ENCODE measurements at regions not wholly inside any gene's neighbourhood (a gene's known extent, or its start where the extent isn't known, plus 50 kb on each side); places are given as distances from the start of the nearest gene placed in this dataset.

DNA sequence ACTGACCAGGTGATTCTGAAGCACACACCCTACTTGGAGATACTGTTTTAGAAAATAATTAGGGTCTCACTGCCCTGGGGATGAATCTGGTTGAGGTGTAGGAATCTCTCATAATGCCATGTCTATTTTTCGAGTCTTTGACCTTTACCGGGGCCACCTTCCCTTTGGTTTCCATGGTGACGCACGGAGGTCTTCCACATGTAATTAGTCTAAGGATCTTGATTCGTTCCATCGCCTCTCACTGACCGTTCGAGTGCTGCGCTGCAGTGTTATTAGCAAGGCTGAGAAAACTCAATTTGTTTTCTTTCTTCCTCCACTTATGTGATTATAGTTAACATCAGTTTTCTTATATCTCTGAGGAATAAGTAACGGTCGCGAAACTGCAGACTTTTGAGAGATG, 144.3 kb upstream of the SPACA1 start:
- TF ChIP-seq, protein P1, sequence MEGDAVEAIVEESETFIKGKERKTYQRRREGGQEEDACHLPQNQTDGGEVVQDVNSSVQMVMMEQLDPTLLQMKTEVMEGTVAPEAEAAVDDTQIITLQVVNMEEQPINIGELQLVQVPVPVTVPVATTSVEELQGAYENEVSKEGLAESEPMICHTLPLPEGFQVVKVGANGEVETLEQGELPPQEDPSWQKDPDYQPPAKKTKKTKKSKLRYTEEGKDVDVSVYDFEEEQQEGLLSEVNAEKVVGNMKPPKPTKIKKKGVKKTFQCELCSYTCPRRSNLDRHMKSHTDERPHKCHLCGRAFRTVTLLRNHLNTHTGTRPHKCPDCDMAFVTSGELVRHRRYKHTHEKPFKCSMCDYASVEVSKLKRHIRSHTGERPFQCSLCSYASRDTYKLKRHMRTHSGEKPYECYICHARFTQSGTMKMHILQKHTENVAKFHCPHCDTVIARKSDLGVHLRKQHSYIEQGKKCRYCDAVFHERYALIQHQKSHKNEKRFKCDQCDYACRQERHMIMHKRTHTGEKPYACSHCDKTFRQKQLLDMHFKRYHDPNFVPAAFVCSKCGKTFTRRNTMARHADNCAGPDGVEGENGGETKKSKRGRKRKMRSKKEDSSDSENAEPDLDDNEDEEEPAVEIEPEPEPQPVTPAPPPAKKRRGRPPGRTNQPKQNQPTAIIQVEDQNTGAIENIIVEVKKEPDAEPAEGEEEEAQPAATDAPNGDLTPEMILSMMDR (IDR thresholded peaks at IDR 0.05): no peak
- Histone ChIP-seq H3K27me3 (no peaks in the 10 kb centered on the region), H3K27ac (no peak overlapping the region), H3K9me3 (no peaks in the 10 kb centered on the region), H3K4me1 (no peaks in the 10 kb centered on the region), H3K4me3 (no peak overlapping the region), H3K36me3 (no peaks in the 10 kb centered on the region)
- DNase-seq: no peak
- intact Hi-C loops (cut with DNase I; ENCODE audit: low total_unique reads): no loop called here

DNA sequence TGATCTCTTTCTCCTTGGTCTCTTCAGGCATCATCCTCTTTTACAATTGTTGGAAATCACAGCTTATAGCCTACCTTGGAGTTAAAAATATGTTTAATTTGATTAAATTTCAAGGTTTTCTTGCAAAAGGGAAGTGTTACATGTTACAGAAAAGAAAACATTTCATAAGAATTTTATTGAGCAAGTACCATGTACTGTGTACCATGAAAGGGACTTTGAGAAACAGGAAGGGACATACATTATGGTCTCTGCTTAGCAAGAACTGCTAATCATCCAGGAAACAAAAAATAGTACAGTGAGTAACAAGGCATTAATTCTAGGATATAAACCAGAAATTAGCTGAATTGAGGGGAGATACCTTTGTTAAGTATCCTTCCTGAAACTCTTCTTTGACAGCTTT, 145.3 kb upstream of the SPACA1 start:
- Histone ChIP-seq H3K9me3 (no peaks in the 10 kb centered on the region), H3K4me1 (no peaks in the 10 kb centered on the region), H3K4me3 (no peak overlapping the region), H3K36me3 (no peaks in the 10 kb centered on the region), H3K27me3 (no peaks in the 10 kb centered on the region), H3K27ac (no peak overlapping the region)
- no peak for DNase-seq
- intact Hi-C loops (cut with DNase I; ENCODE audit: low total_unique reads): no loop called here
- TF ChIP-seq, protein P1 (IDR thresholded peaks at IDR 0.05): no peak

DNA sequence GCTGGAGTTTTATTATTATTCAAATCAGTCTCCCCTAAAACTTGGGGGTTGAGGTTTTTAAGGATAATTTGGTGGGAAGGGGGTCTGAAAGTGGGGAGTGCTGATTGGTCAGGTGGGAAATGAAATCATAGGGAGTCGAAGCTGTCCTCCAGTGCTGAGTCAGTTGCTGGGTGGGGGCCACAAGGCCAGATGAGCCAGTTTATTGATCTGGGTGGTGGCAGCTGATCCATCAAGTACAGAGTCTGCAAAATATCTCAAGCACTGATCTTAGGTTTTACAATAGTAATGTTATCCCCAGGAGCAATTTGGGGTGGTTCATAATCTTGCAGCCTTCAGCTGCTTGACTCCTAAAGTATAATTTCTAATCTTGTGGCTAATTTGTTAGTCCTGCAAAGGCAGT, 146.0 kb upstream of the SPACA1 start:
- H3K27me3 ChIP-seq: no peaks in the 10 kb centered on the region
- intact Hi-C loops (cut with DNase I; ENCODE audit: low total_unique reads): no loop called here
- no peaks in the 10 kb centered on the region for H3K9me3 ChIP-seq
- no peak overlapping the region for H3K27ac ChIP-seq
- TF ChIP-seq, protein P1 (IDR thresholded peaks at IDR 0.05): no peak
- no peaks in the 10 kb centered on the region for H3K4me1 ChIP-seq
- H3K4me3 ChIP-seq: no peak overlapping the region
- H3K36me3 ChIP-seq: no peaks in the 10 kb centered on the region
- DNase-seq: no peak

- no peaks in the 10 kb centered on the region for H3K9me3 ChIP-seq
Observed at GRCh38 chr6:87900160-87900698, 147.4 kb upstream of the SPACA1 start.

DNA sequence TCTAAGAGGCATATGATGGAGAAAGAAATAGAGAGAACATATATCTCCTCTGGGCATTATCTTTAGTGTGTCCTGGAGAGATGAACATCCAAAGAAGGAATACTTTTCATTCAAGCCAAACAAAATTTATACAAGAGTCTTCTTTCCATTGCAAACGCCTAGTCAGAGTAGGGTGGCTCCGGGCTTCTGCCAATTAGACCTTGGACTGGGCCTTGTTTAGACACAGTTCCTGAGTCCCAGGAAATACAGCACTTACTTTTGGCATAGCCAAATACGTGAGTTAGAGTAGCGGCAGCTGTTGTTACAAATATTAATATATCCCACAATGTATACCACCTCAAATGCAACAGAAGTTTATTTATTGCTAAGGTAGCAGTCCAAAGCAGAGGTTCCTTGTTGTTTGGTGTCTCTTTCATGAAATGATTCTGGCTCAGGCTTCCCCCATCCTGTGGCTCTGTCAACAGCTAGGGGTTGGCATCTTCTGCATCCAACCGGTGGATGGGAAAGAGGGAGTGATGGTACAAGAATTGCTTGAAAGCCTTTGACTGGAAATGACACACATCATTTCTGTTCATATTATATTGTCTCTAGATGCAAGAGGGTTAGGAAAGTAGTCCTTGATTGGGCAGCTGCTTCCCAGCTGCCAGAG, 148.0 kb upstream of the SPACA1 start:
- Histone ChIP-seq H3K9me3 (no peaks in the 10 kb centered on the region), H3K27me3 (no peaks in the 10 kb centered on the region), H3K27ac (no peak overlapping the region), H3K36me3 (no peaks in the 10 kb centered on the region), H3K4me3 (no peak overlapping the region), H3K4me1 (no peaks in the 10 kb centered on the region)
- intact Hi-C loops (cut with DNase I; ENCODE audit: low total_unique reads): no loop called here
- DNase-seq: no peak
- TF ChIP-seq, protein P1 (IDR thresholded peaks at IDR 0.05): no peak

More at GRCh38 chr6:87900160-87900698, 147.4 kb upstream of the SPACA1 start:
- intact Hi-C loops (cut with DNase I; ENCODE audit: low total_unique reads): no loop called here
- Histone ChIP-seq H3K4me1 (no peaks in the 10 kb centered on the region), H3K27me3 (no peaks in the 10 kb centered on the region), H3K27ac (no peak overlapping the region), H3K36me3 (no peaks in the 10 kb centered on the region), H3K4me3 (no peak overlapping the region)
- no peak for DNase-seq
- TF ChIP-seq, protein P1 (IDR thresholded peaks at IDR 0.05): no peak
